Keratinocyte (primary cell): ENCODE measurements at regions not wholly inside any gene's neighbourhood (a gene's known extent, or its start where the extent isn't known, plus 50 kb on each side); places are given as distances from the start of the nearest gene placed in this dataset.

ENCODE experiments used
- DNase-seq: peaks from one replicate; pipeline ENCODE4 v3.0.0-alpha.2; 2011; ENCODE audit warnings: low read depth, missing footprints, low spot score
- FAIRE-seq: peaks from 2 replicates; lab custom pipeline; 2011; peaks lifted over from hg19 to GRCh38; lab: Jason Lieb, UNC
- H2AFZ ChIP-seq: 2 replicates; pipeline ENCODE4 v1.6.0; 2012; ENCODE audit warnings: low read length, control low read depth, inconsistent platforms; ENCODE audit not compliant: control insufficient read depth
- H3K27ac ChIP-seq: 2 replicates; pipeline ENCODE4 v1.5.1; 2011; ENCODE audit warnings: low read length; ENCODE audit not compliant: control insufficient read depth, insufficient read depth
- H3K27me3 ChIP-seq: 3 replicates; pipeline ENCODE4 v1.6.0; 2011; ENCODE audit warnings: low read length; ENCODE audit not compliant: control insufficient read depth, insufficient read depth; ENCODE audit errors: extremely low read depth
- H3K36me3 ChIP-seq, 2 experiments: 2 replicates in 1 of 2; 3 replicates in 1 of 2; pipeline ENCODE4 v1.5.1; 2011; ENCODE audit warnings: low read length in 2 of 2, mild to moderate bottlenecking in 1 of 2; ENCODE audit not compliant: control insufficient read depth in 2 of 2, insufficient read depth in 2 of 2; ENCODE audit errors: extremely low read depth in 1 of 2
- H3K4me1 ChIP-seq: 3 replicates; pipeline ENCODE4 v1.5.1; 2011; ENCODE audit warnings: low read length; ENCODE audit not compliant: control insufficient read depth, insufficient read depth; ENCODE audit errors: extremely low read depth
- H3K4me2 ChIP-seq: 3 replicates; pipeline ENCODE4 v1.6.0; 2011; ENCODE audit warnings: low read depth, low read length; ENCODE audit not compliant: control insufficient read depth, insufficient read depth; ENCODE audit errors: extremely low read depth
- H3K4me3 ChIP-seq, 3 experiments: fragments of 200-600 bp in 1 of 3; sonication (generic) in 1 of 3; 2 replicates in 2 of 3; 3 replicates in 1 of 3; pipeline ENCODE4 v1.5.1; 2011 to 2016; ENCODE audit warnings: low read length in 3 of 3, mild to moderate bottlenecking in 3 of 3, control low read depth in 2 of 3, inconsistent platforms in 1 of 3, low read depth in 1 of 3, mixed read lengths in 1 of 3, mixed run types in 1 of 3, moderate library complexity in 1 of 3; ENCODE audit not compliant: control insufficient read depth in 2 of 3, insufficient read depth in 2 of 3; ENCODE audit errors: extremely low read depth in 1 of 3
- H3K79me2 ChIP-seq: 2 replicates; pipeline ENCODE4 v1.6.0; 2012; ENCODE audit warnings: low read length; ENCODE audit not compliant: control insufficient read depth, insufficient read depth
- H3K9ac ChIP-seq: 3 replicates; pipeline ENCODE4 v1.6.0; 2011; ENCODE audit warnings: low read length; ENCODE audit not compliant: control insufficient read depth, insufficient read depth; ENCODE audit errors: extremely low read depth
- H3K9me1 ChIP-seq: 3 replicates; pipeline ENCODE4 v1.6.0; 2011; ENCODE audit warnings: low read length; ENCODE audit not compliant: control insufficient read depth, insufficient read depth; ENCODE audit errors: extremely low read depth
- H3K9me3 ChIP-seq: 2 replicates; pipeline ENCODE4 v1.5.1; 2012; ENCODE audit warnings: low read depth, low read length; ENCODE audit not compliant: control insufficient read depth
- H4K20me1 ChIP-seq: 3 replicates; pipeline ENCODE4 v1.6.0; 2011; ENCODE audit warnings: low read length; ENCODE audit not compliant: control insufficient read depth, insufficient read depth; ENCODE audit errors: extremely low read depth
- CTCF ChIP-seq, 3 experiments: IDR thresholded peaks in 1 of 3; conservative IDR thresholded peaks in 1 of 3; optimal IDR thresholded peaks in 1 of 3; 2 replicates in 2 of 3; 3 replicates in 1 of 3; pipeline versions ENCODE3 to v1.5.1; 2011; ENCODE audit warnings: low read length in 3 of 3, mild to moderate bottlenecking in 3 of 3, moderate library complexity in 2 of 3, control low read depth in 1 of 3, inconsistent platforms in 1 of 3; ENCODE audit not compliant: insufficient read depth in 2 of 3; ENCODE audit errors: extremely low read depth in 1 of 3
- EZH2 ChIP-seq: IDR thresholded peaks from one replicate; pipeline ENCODE4 v1.6.1; 2012; ENCODE audit warnings: inconsistent platforms, mild to moderate bottlenecking, low read length, moderate library complexity
- dilution Hi-C: fragments of 300-500 bp; cut with MboI; formaldehyde crosslinking; loops from one replicate; pipeline ENCODE4 v1.7.0; 2020; ENCODE audit warnings: low sequenced_read_pairs; ENCODE audit not compliant: extremely low pct_ligation_motif_present

- H3K9me3 ChIP-seq: no peaks in the 10 kb centered on the region
- H4K20me1 ChIP-seq: no peaks in the 10 kb centered on the region
- H3K79me2 ChIP-seq: no peaks in the 10 kb centered on the region
- dilution Hi-C loops: no loop called here
- no peak overlapping the region for H2AFZ ChIP-seq
- no peak overlapping the region for H3K27ac ChIP-seq
- no peaks in the 10 kb centered on the region for H3K9me1 ChIP-seq
- no peak overlapping the region for H3K9ac ChIP-seq
- peaks cover 7% of the 10 kb centered on the region for H3K4me1 ChIP-seq
- no peak for DNase-seq
- TF ChIP-seq CTCF (optimal IDR thresholded peaks at IDR 0.05 in 1 of 3, IDR thresholded peaks at IDR 0.05 in 1 of 3, conservative IDR thresholded peaks at IDR 0.05 in 1 of 3; ENCODE audit: extremely low read depth in 1 of 3, insufficient read depth in 2 of 3, low read length in 3 of 3) (no peak), EZH2 (no peak)
- H3K36me3 ChIP-seq: no peaks in the 10 kb centered on the region
- FAIRE-seq: no peak
- no peak overlapping the region for H3K4me3 ChIP-seq
- no peak overlapping the region for H3K4me2 ChIP-seq
- no peaks in the 10 kb centered on the region for H3K27me3 ChIP-seq
Measured at GRCh38 chr5:82387001-82387818, 109.1 kb upstream of the RPS23 start.

- no peaks in the 10 kb centered on the region for H3K36me3 ChIP-seq
- no peak overlapping the region for H2AFZ ChIP-seq
- H3K27me3 ChIP-seq: no peaks in the 10 kb centered on the region
- TF ChIP-seq CTCF (optimal IDR thresholded peaks at IDR 0.05 in 1 of 3, IDR thresholded peaks at IDR 0.05 in 1 of 3, conservative IDR thresholded peaks at IDR 0.05 in 1 of 3; ENCODE audit: extremely low read depth in 1 of 3, insufficient read depth in 2 of 3, low read length in 3 of 3) (no peak), EZH2 (no peak)
- no peak for DNase-seq
- no peak overlapping the region for H3K4me3 ChIP-seq
- H3K9ac ChIP-seq: no peak overlapping the region
- H3K79me2 ChIP-seq: no peaks in the 10 kb centered on the region
- peaks cover 7% of the 10 kb centered on the region for H3K4me1 ChIP-seq
- H3K27ac ChIP-seq: no peak overlapping the region
- dilution Hi-C loops: no loop called here
- H4K20me1 ChIP-seq: no peaks in the 10 kb centered on the region
- no peaks in the 10 kb centered on the region for H3K9me3 ChIP-seq
- H3K9me1 ChIP-seq: no peaks in the 10 kb centered on the region
- no peak for FAIRE-seq
- H3K4me2 ChIP-seq: no peak overlapping the region
Measured at GRCh38 chr5:82386576-82386975, 108.4 kb upstream of the RPS23 start.
